Cardiac muscle cell (in vitro differentiated cells and primary cell): ENCODE measurements at regions not wholly inside any gene's neighbourhood (a gene's known extent, or its start where the extent isn't known, plus 50 kb on each side); places are given as distances from the start of the nearest gene placed in this dataset.
A peak's percentile ranks its signal among the peaks of the same experiment; 100 is the strongest.
"Not testable (repeated sequence)": the region's sequence is repeated elsewhere in the genome, so short reads cannot be mapped to it uniquely, and the experiment has no call there.

Source experiments
- DNase-seq, 2 donors: peaks; one replicate each; pipeline versions ENCODE4 v3.0.0 to v3.0.0-alpha.2; 2010 to 2017; ENCODE audit warnings: low read depth in 1 of 2, low spot score in 1 of 2
- H3K27ac ChIP-seq: fragments of 200-600 bp; sonication (generic); 2 replicates; pipeline ENCODE4 v1.5.1; 2016
- H3K27me3 ChIP-seq: fragments of 200-600 bp; sonication (generic); 2 replicates; pipeline ENCODE4 v1.6.0; 2016; ENCODE audit warnings: control low read depth
- H3K36me3 ChIP-seq: fragments of 200-600 bp; sonication (generic); 2 replicates; pipeline ENCODE4 v1.5.1; 2016; ENCODE audit warnings: control low read depth
- H3K4me1 ChIP-seq: fragments of 200-600 bp; sonication (generic); 2 replicates; pipeline ENCODE4 v1.8.1; 2017; ENCODE audit warnings: low read depth, mild to moderate bottlenecking, mixed run types
- H3K4me3 ChIP-seq: fragments of 200-600 bp; sonication (generic); 2 replicates; pipeline ENCODE4 v1.5.1; 2016; ENCODE audit warnings: mild to moderate bottlenecking
- H3K9me3 ChIP-seq: fragments of 200-600 bp; sonication (generic); 2 replicates; pipeline ENCODE4 v1.5.1; 2017; ENCODE audit warnings: low read depth, mild to moderate bottlenecking, control low read depth
- TF ChIP-seq, protein P1 (sequence below): IDR thresholded peaks from 2 replicates; pipeline ENCODE4 v1.5.1; 2012; ENCODE audit warnings: low read depth, mild to moderate bottlenecking, low read length

DNA sequence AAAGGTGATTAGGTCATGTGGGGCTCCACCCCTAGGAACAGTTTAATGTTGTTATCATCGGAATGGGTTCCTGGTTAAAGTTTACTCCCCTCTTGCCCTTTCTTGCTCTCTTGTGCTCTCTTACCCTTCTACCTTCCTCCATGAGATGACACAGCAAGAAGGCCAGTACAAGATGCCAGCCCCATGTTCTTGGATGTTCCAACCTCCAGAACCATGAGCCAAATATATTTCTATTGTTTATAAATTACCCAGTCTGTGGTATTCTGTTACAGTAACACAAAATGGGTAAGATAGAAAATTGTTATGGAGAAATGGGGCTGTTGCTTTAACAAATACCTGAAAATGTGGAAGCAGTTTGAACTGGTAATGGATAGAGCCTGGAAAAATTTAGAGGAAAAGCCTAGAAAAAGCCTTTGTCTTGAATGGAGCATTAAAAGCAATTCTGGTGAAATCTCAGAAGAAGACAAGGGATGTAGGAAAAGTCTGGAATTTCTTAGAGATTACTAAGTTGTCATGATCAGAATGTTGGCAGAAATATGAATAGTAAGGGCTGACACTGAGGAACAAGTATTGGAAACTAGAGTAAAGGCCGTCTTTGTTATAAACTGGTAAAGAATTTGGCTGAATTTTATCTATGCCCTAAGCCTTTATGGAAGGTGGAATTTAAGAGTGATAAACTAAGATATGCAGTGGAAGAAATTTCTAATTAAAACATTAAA, 53.5 kb upstream of the TSC22D1 start:
- DNase-seq: peak in 1 of 2 donors; percentile 88
- TF ChIP-seq, protein P1, sequence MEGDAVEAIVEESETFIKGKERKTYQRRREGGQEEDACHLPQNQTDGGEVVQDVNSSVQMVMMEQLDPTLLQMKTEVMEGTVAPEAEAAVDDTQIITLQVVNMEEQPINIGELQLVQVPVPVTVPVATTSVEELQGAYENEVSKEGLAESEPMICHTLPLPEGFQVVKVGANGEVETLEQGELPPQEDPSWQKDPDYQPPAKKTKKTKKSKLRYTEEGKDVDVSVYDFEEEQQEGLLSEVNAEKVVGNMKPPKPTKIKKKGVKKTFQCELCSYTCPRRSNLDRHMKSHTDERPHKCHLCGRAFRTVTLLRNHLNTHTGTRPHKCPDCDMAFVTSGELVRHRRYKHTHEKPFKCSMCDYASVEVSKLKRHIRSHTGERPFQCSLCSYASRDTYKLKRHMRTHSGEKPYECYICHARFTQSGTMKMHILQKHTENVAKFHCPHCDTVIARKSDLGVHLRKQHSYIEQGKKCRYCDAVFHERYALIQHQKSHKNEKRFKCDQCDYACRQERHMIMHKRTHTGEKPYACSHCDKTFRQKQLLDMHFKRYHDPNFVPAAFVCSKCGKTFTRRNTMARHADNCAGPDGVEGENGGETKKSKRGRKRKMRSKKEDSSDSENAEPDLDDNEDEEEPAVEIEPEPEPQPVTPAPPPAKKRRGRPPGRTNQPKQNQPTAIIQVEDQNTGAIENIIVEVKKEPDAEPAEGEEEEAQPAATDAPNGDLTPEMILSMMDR: no peak
- Histone ChIP-seq H3K27me3 (no peaks in the 10 kb centered on the region), H3K36me3 (no peaks in the 10 kb centered on the region), H3K9me3 (no peaks in the 10 kb centered on the region), H3K4me3 (no peak overlapping the region), H3K27ac (no peak overlapping the region), H3K4me1 (no peaks in the 10 kb centered on the region)

DNA sequence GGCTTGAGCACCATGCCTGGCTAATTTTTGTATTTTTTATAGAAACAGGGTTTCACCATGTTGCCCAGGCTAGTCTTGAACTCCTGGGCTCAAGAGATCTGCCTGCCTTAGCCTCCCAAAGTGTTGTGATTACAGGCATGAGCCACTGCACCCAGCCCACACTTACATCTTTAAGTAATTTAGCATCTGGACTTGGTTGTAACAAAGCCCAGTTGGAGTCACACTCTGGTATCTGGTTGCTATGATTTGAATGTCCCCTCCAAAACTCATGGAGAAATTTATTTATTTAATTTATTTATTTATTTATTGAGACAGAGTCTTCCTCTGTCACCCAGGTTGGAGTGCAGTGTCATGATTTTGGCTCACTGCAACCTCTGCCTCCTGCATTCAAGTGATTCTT, 52.7 kb upstream of the TSC22D1 start:
- DNase-seq: not testable (repeated sequence)

DNA sequence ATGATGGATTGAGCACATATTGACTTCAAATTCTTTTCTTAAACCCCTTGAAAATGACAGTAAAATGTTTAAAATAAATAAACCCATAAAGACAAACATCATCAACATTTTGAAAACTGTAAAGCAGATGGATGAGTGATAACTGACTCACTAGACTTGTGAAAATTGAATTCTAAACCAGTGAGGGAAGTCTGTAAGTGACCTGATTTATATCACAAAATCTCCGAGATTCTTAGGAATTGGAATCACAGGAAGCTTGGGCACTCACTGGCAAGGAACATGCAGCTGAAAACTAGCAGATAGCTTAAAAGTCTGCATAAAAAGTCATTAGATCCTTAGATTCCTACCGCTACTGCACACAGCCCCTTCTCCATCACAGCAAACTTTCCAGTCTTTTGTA, 51.3 kb upstream of the TSC22D1 start:
- DNase-seq: no peak

More for the DNA sequence above, 52.7 kb upstream of the TSC22D1 start:
- H3K27me3 ChIP-seq, H3K9me3 ChIP-seq, H3K4me1 ChIP-seq, H3K36me3 ChIP-seq, H3K27ac ChIP-seq, H3K4me3 ChIP-seq: not testable (repeated sequence)

DNA sequence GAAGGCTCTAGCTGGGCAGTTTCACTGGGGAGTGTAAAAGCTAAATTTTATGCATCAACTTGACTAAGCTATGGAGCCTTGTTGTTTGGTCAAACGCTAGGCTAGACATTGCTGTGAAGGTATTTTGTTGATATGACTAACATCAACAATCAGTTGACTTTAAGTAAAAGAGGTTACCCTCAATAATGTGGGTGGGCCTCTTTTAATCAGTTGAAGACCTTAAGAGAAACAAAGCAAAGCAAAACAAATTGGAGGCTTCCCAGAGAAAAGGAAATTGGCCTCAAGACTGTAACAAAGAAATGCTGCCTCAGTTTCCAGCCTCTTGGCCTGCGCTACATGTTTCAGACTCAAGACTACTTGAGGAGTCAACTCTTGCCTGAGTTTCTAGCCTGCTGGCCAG, 50.0 kb upstream of the TSC22D1 start:
- H3K9me3 ChIP-seq: no peaks in the 10 kb centered on the region
- no peaks in the 10 kb centered on the region for H3K27me3 ChIP-seq
- TF ChIP-seq, protein P1: no peak
- no peak overlapping the region for H3K4me3 ChIP-seq
- H3K4me1 ChIP-seq: no peaks in the 10 kb centered on the region
- no peaks in the 10 kb centered on the region for H3K36me3 ChIP-seq
- no peak for DNase-seq
- H3K27ac ChIP-seq: no peak overlapping the region

More for the DNA sequence above, 51.3 kb upstream of the TSC22D1 start:
- Histone ChIP-seq H3K4me1 (no peaks in the 10 kb centered on the region), H3K27ac (no peak overlapping the region), H3K27me3 (no peaks in the 10 kb centered on the region), H3K36me3 (no peaks in the 10 kb centered on the region), H3K4me3 (no peak overlapping the region), H3K9me3 (no peaks in the 10 kb centered on the region)
- TF ChIP-seq, protein P1: no peak
